CD14-positive monocyte (primary cell): ENCODE measurements at regions not wholly inside any gene's neighbourhood (a gene's known extent, or its start where the extent isn't known, plus 50 kb on each side); places are given as distances from the start of the nearest gene placed in this dataset.

Experiments used
- DNase-seq, 3 donors: peaks; one replicate each; pipeline ENCODE4 v3.0.0-alpha.2; 2011 to 2022
- H2AFZ ChIP-seq: 2 replicates; pipeline ENCODE4 v1.6.0; 2012; ENCODE audit warnings: mild to moderate bottlenecking, low read depth, low read length, inconsistent platforms; ENCODE audit not compliant: insufficient read depth, poor library complexity, severe bottlenecking
- H3K27ac ChIP-seq, 2 donors: 1 replicate in 1 of 2; 2 replicates in 1 of 2; pipeline ENCODE4 v1.5.1; 2012 to 2013; ENCODE audit warnings: low read length in 2 of 2, control low read depth in 1 of 2, inconsistent platforms in 1 of 2, low read depth in 1 of 2, mild to moderate bottlenecking in 1 of 2
- H3K27me3 ChIP-seq, 2 donors: one replicate each; pipeline versions ENCODE4 v1.6.0 to v1.6.1; 2011 to 2013; ENCODE audit warnings: low read length in 2 of 2; ENCODE audit not compliant: control insufficient read depth in 2 of 2, insufficient read depth in 2 of 2
- H3K36me3 ChIP-seq, 2 donors: replicated peaks in 1 of 2; 1 replicate in 1 of 2; 2 replicates in 1 of 2; pipeline versions ENCODE4 v1.5.1 to v1.6.1; 2012 to 2013; ENCODE audit warnings: low read length in 2 of 2, control low read depth in 1 of 2, inconsistent platforms in 1 of 2, mild to moderate bottlenecking in 1 of 2; ENCODE audit not compliant: insufficient read depth in 2 of 2, control insufficient read depth in 1 of 2
- H3K4me1 ChIP-seq, 2 donors: 1 replicate in 1 of 2; 2 replicates in 1 of 2; pipeline versions ENCODE4 v1.5.1 to v1.6.1; 2012 to 2013; ENCODE audit warnings: low read length in 2 of 2, control low read depth in 1 of 2, inconsistent platforms in 1 of 2, mild to moderate bottlenecking in 1 of 2, moderate library complexity in 1 of 2; ENCODE audit not compliant: insufficient read depth in 2 of 2, control insufficient read depth in 1 of 2
- H3K4me2 ChIP-seq: replicated peaks from 2 replicates; pipeline ENCODE3; 2012; ENCODE audit warnings: low read length, moderate library complexity, mild to moderate bottlenecking; ENCODE audit not compliant: poor library complexity, severe bottlenecking; ENCODE audit errors: extremely low read depth
- H3K4me3 ChIP-seq, 3 experiments: fragments of 200-600 bp in 1 of 3; sonication (generic) in 1 of 3; replicated peaks in 1 of 3; 1 replicate in 2 of 3; 2 replicates in 1 of 3; pipeline ENCODE4 v1.5.1; 2011 to 2013; ENCODE audit warnings: low read length in 3 of 3, mild to moderate bottlenecking in 3 of 3, control low read depth in 2 of 3, low read depth in 2 of 3, inconsistent platforms in 1 of 3, moderate library complexity in 1 of 3
- H3K79me2 ChIP-seq: 2 replicates; pipeline ENCODE4 v1.6.0; 2012; ENCODE audit warnings: mild to moderate bottlenecking, control low read depth, inconsistent platforms, low read length, moderate library complexity; ENCODE audit not compliant: insufficient read depth
- H3K9ac ChIP-seq: 2 replicates; pipeline ENCODE4 v1.6.0; 2017; ENCODE audit warnings: low read length, mild to moderate bottlenecking; ENCODE audit not compliant: insufficient read depth, poor library complexity, severe bottlenecking
- H3K9me3 ChIP-seq, 2 donors: replicated peaks in 1 of 2; 1 replicate in 1 of 2; 2 replicates in 1 of 2; pipeline versions ENCODE4 v1.5.1 to v1.6.1; 2012 to 2013; ENCODE audit warnings: low read length in 2 of 2, control low read depth in 1 of 2; ENCODE audit not compliant: control insufficient read depth in 1 of 2, insufficient read depth in 1 of 2
- H4K20me1 ChIP-seq: 2 replicates; pipeline ENCODE4 v1.6.0; 2012; ENCODE audit warnings: mild to moderate bottlenecking, low read length, control low read depth, moderate library complexity; ENCODE audit not compliant: insufficient read depth
- H3K27ac Mint-ChIP-seq, 7 donors: one replicate each; pipeline ENCODE4 v1.8.0; 2020; ENCODE audit warnings: mild to moderate bottlenecking in 7 of 7, mixed read lengths in 7 of 7, moderate library complexity in 6 of 7, inconsistent platforms in 2 of 7
- H3K27me3 Mint-ChIP-seq, 3 donors: one replicate each; pipeline ENCODE4 v1.8.0; 2021 to 2022; ENCODE audit warnings: low read depth in 3 of 3, mild to moderate bottlenecking in 3 of 3, mixed read lengths in 3 of 3, moderate library complexity in 3 of 3, inconsistent platforms in 1 of 3
- H3K36me3 Mint-ChIP-seq, 2 donors: one replicate each; pipeline ENCODE4 v1.8.0; 2020; ENCODE audit warnings: mixed read lengths in 2 of 2, inconsistent platforms in 1 of 2, mild to moderate bottlenecking in 1 of 2
- H3K4me1 Mint-ChIP-seq: one replicate; pipeline ENCODE4 v1.8.0; 2020; ENCODE audit warnings: mild to moderate bottlenecking, mixed read lengths
- H3K4me3 Mint-ChIP-seq, 2 donors: one replicate each; pipeline ENCODE4 v1.8.0; 2020; ENCODE audit warnings: mild to moderate bottlenecking in 2 of 2, mixed read lengths in 2 of 2, moderate library complexity in 1 of 2
- H3K9me3 Mint-ChIP-seq, 7 donors: one replicate each; pipeline ENCODE4 v1.8.0; 2020 to 2022; ENCODE audit warnings: mixed read lengths in 7 of 7, mild to moderate bottlenecking in 6 of 7, moderate library complexity in 6 of 7, inconsistent platforms in 2 of 7
- CTCF ChIP-seq: fragments of 200-600 bp; IDR thresholded peaks from one replicate; pipeline ENCODE4 v1.8.0; 2022; ENCODE audit warnings: antibody characterized with exemption, mild to moderate bottlenecking
- WGBS: methylation state at CpG from one replicate; pipeline ENCODE4 v1.1.5; 2013; ENCODE audit warnings: missing lambda C conversion rate; ENCODE audit not compliant: insufficient coverage; 5-methylcytosine and 5-hydroxymethylcytosine counted together
- intact Hi-C, 2 donors: fragments of 100-400 bp; cut with micrococcal nuclease; formaldehyde crosslinking; loops; one replicate each; pipeline versions ENCODE4 v1.15.0 to v1.15.1; 2023

- Histone ChIP-seq H3K27me3 (peaks cover 0 to 3% of the 10 kb centered on the region in 2 donors), H3K4me3 (no peak overlapping the region), H4K20me1 (no peaks in the 10 kb centered on the region), H3K27ac (no peak overlapping the region), H3K4me1 (no peaks in the 10 kb centered on the region), H3K4me2 (no peak overlapping the region), H3K79me2 (no peaks in the 10 kb centered on the region), H3K9ac (no peak overlapping the region), H3K36me3 (no peaks in the 10 kb centered on the region), H3K9me3 (no peaks in the 10 kb centered on the region), H2AFZ (no peak overlapping the region)
- Mint-ChIP-seq H3K4me3 (no peak overlapping the region), H3K36me3 (no peaks in the 10 kb centered on the region), H3K9me3 (peaks cover 0 to 9% (median 2%) of the 10 kb centered on the region in 7 donors), H3K27ac (no peak overlapping the region), H3K27me3 (peaks cover 2 to 14% (median 9%) of the 10 kb centered on the region in 3 donors), H3K4me1 (no peaks in the 10 kb centered on the region)
- 63% methylated on average over 7 of the region's 7 CpGs for WGBS
- TF ChIP-seq CTCF, result no peak
- no peak for DNase-seq
- intact Hi-C loops, result no loop called here
These were observed 60.9 kb upstream of the FZD10 start for GRCh38 chr12:130101370-130101769.

GRCh38 chr12:130102266-130102665 is 60.0 kb upstream of the FZD10 start:
- Histone ChIP-seq H3K36me3 (no peaks in the 10 kb centered on the region), H4K20me1 (no peaks in the 10 kb centered on the region), H3K9me3 (no peaks in the 10 kb centered on the region), H3K79me2 (no peaks in the 10 kb centered on the region), H3K27ac (no peak overlapping the region), H3K4me2 (no peak overlapping the region), H3K4me1 (no peaks in the 10 kb centered on the region), H2AFZ (no peak overlapping the region), H3K27me3 (peaks cover 0 to 3% of the 10 kb centered on the region in 2 donors), H3K4me3 (no peak overlapping the region), H3K9ac (no peak overlapping the region)
- Mint-ChIP-seq H3K36me3 (no peaks in the 10 kb centered on the region), H3K27ac (no peak overlapping the region), H3K9me3 (peaks cover 0 to 9% (median 3%) of the 10 kb centered on the region in 7 donors), H3K4me1 (no peaks in the 10 kb centered on the region), H3K4me3 (no peak overlapping the region), H3K27me3 (peaks cover under 1 to 14% (median 9%) of the 10 kb centered on the region in 3 donors)
- WGBS, result no CpG with 5 or more reads among the region's 3 CpGs
- TF ChIP-seq CTCF, result no peak
- intact Hi-C loops, result no loop called here
- DNase-seq, result no peak
